A549 (cell line): ENCODE measurements at regions not wholly inside any gene's neighbourhood (a gene's known extent, or its start where the extent isn't known, plus 50 kb on each side); places are given as distances from the start of the nearest gene placed in this dataset.
"Not testable (repeated sequence)": the region's sequence is repeated elsewhere in the genome, so short reads cannot be mapped to it uniquely, and the experiment has no call there.

Experiments
- ATAC-seq, 2 experiments: fragments of 200-7000 bp in 1 of 2; fragments of >200 bp in 1 of 2; cut with Nextera tagmentation in 1 of 2; cut with Tn5 transposase in 1 of 2; 3 replicates each; pipeline versions ENCODE4 v1.8.0 to v1.9.1; 2018 to 2020; ENCODE audit warnings: mild to moderate bottlenecking in 1 of 2, moderate library complexity in 1 of 2
- CTCF ChIA-PET: fragments of 300-600 bp; sonication (Branson Sonifier 250); formaldehyde crosslinking; extraction: SDS; loops from one replicate; lab custom pipeline; 2021; ENCODE audit warnings: antibody characterized with exemption, inconsistent platforms; lab: Yijun Ruan, JAX
- POLR2A ChIA-PET: fragments of 350-600 bp; formaldehyde crosslinking; extraction: SDS; loops from one replicate; lab custom pipeline; 2021; ENCODE audit warnings: antibody characterized with exemption, inconsistent platforms; lab: Yijun Ruan, JAX
- DNase-seq, 2 experiments: peaks; one replicate each; pipeline versions ENCODE4 v3.0.0 to v3.0.0-alpha.2; 2011 to 2016; ENCODE audit warnings: low read depth in 1 of 2, low spot score in 1 of 2
- FAIRE-seq: peaks from 2 replicates; lab custom pipeline; 2011; peaks lifted over from hg19 to GRCh38; lab: Jason Lieb, UNC
- H3K27ac ChIP-seq, 2 experiments: fragments of >200 bp; sonication (Bioruptor Twin); formaldehyde crosslinking; 3 replicates each; pipeline ENCODE4 v1.5.1; 2016 to 2017
- H3K4me1 ChIP-seq: fragments of >200 bp; sonication (Bioruptor Twin); formaldehyde crosslinking; 3 replicates; pipeline ENCODE4 v1.6.1; 2016
- H3K4me2 ChIP-seq: fragments of >200 bp; sonication (Bioruptor Twin); formaldehyde crosslinking; 3 replicates; pipeline ENCODE4 v1.6.1; 2016
- H3K4me3 ChIP-seq: fragments of >200 bp; sonication (Bioruptor Twin); formaldehyde crosslinking; 3 replicates; pipeline ENCODE4 v1.5.1; 2016
- H3K9me3 ChIP-seq: fragments of >200 bp; sonication (Bioruptor Twin); formaldehyde crosslinking; 3 replicates; pipeline ENCODE4 v1.6.1; 2016
- ATOH8 ChIP-seq: fragments of 250-450 bp; sonication (Bioruptor Pico); IDR thresholded peaks from 2 replicates; pipeline ENCODE4 v1.5.0; 2020; ENCODE audit warnings: low read depth, mild to moderate bottlenecking, moderate library complexity
- BHLHE40 ChIP-seq: IDR thresholded peaks from 2 replicates; pipeline ENCODE4 v1.6.1; 2012; ENCODE audit warnings: low read depth, low read length, inconsistent platforms
- CBX8 ChIP-seq: fragments of 200-600 bp; sonication (generic); IDR thresholded peaks from 2 replicates; pipeline ENCODE4 v1.6.1; 2016
- CHD2 ChIP-seq: fragments of 150-350 bp; IDR thresholded peaks from 2 replicates; pipeline ENCODE4 v1.6.1; 2014; ENCODE audit warnings: low read length; ENCODE audit not compliant: partially characterized antibody
- CTCF ChIP-seq: fragments of >200 bp; sonication (Bioruptor Twin); formaldehyde crosslinking; IDR thresholded peaks from 3 replicates; pipeline ENCODE4 v1.5.1; 2016
- EHF ChIP-seq: fragments of 250-450 bp; sonication (Bioruptor Pico); IDR thresholded peaks from 2 replicates; pipeline ENCODE4 v1.5.0; 2020; ENCODE audit warnings: mild to moderate bottlenecking
- EHMT2 ChIP-seq: fragments of 200-600 bp; sonication (generic); IDR thresholded peaks from 2 replicates; pipeline ENCODE4 v1.6.1; 2016; ENCODE audit warnings: antibody characterized with exemption, low read depth, mild to moderate bottlenecking, moderate library complexity
- FOSB ChIP-seq: fragments of 250-450 bp; sonication (Bioruptor Pico); IDR thresholded peaks from 2 replicates; pipeline ENCODE4 v1.5.0; 2020; ENCODE audit warnings: mild to moderate bottlenecking, moderate library complexity
- GATA3 ChIP-seq: IDR thresholded peaks from 2 replicates; pipeline ENCODE4 v1.6.1; 2012; ENCODE audit warnings: borderline replicate concordance
- HDAC2 ChIP-seq: fragments of 200-600 bp; sonication (generic); IDR thresholded peaks from 2 replicates; pipeline ENCODE4 v1.6.1; 2016
- HES2 ChIP-seq: fragments of >200 bp; sonication (Bioruptor Twin); formaldehyde crosslinking; IDR thresholded peaks from 2 replicates; pipeline ENCODE4 v1.6.1; 2016
- HEYL ChIP-seq: fragments of 250-450 bp; sonication (Bioruptor Pico); IDR thresholded peaks from 2 replicates; pipeline ENCODE4 v1.8.0; 2021; ENCODE audit warnings: mild to moderate bottlenecking, moderate library complexity
- HOXA7 ChIP-seq: fragments of 250-450 bp; sonication (Bioruptor Pico); IDR thresholded peaks from 2 replicates; pipeline ENCODE4 v1.5.0; 2020; ENCODE audit warnings: mild to moderate bottlenecking, moderate library complexity
- HOXB5 ChIP-seq: fragments of 250-450 bp; sonication (Bioruptor Pico); IDR thresholded peaks from 2 replicates; pipeline ENCODE4 v1.5.0; 2020; ENCODE audit warnings: mild to moderate bottlenecking, moderate library complexity
- JUNB ChIP-seq: fragments of >200 bp; sonication (Bioruptor Twin); formaldehyde crosslinking; IDR thresholded peaks from 2 replicates; pipeline ENCODE4 v1.6.1; 2016
- KDM1A ChIP-seq: fragments of 200-600 bp; sonication (generic); IDR thresholded peaks from 2 replicates; pipeline ENCODE4 v1.6.1; 2016; ENCODE audit warnings: low read depth, mild to moderate bottlenecking
- KDM5A ChIP-seq: fragments of 200-600 bp; sonication (generic); IDR thresholded peaks from 2 replicates; pipeline ENCODE4 v1.6.1; 2016; ENCODE audit warnings: antibody characterized with exemption, mild to moderate bottlenecking
- MAZ ChIP-seq: fragments of 150-350 bp; IDR thresholded peaks from 2 replicates; pipeline ENCODE4 v1.6.1; 2014; ENCODE audit warnings: antibody characterized with exemption, low read depth, low read length, borderline replicate concordance
- NFE2L2 ChIP-seq: fragments of 150-350 bp; conservative IDR thresholded peaks from 2 replicates; pipeline ENCODE4 v1.6.1; 2014; ENCODE audit warnings: low read length
- PBX3 ChIP-seq: IDR thresholded peaks from 2 replicates; pipeline ENCODE4 v1.6.1; 2012
- POLR2AphosphoS2 ChIP-seq: conservative IDR thresholded peaks from 2 replicates; pipeline ENCODE4 v1.6.1; 2012; ENCODE audit warnings: low read length, improper control_type of control experiment, inconsistent platforms
- RARB ChIP-seq: fragments of 250-450 bp; sonication (Bioruptor Pico); IDR thresholded peaks from 2 replicates; pipeline ENCODE4 v1.8.0; 2021; ENCODE audit warnings: mild to moderate bottlenecking, moderate library complexity
- RFX5 ChIP-seq: fragments of 450-650 bp; IDR thresholded peaks from 2 replicates; pipeline ENCODE4 v1.7.1; 2014; ENCODE audit warnings: antibody characterized with exemption, mild to moderate bottlenecking, moderate library complexity
- ZNF302 ChIP-seq: fragments of 250-450 bp; sonication (Bioruptor Pico); IDR thresholded peaks from 2 replicates; pipeline ENCODE4 v1.9.0; 2021; ENCODE audit warnings: inconsistent platforms, mild to moderate bottlenecking, moderate library complexity
- ZSCAN20 ChIP-seq: fragments of 250-450 bp; sonication (Bioruptor Pico); IDR thresholded peaks from 2 replicates; pipeline ENCODE4 v1.8.0; 2022; ENCODE audit warnings: mild to moderate bottlenecking, moderate library complexity
- WGBS: methylation state at CpG from one replicate; pipeline ENCODE4 v1.1.6; 2017; ENCODE audit errors: missing lambda C conversion rate; 5-methylcytosine and 5-hydroxymethylcytosine counted together

GRCh38 chr2:47728551-47728950 is 54.4 kb upstream of the MSH6 start:
- DNase-seq: no peak
- no peaks in the 10 kb centered on the region for H3K9me3 ChIP-seq
- no peak for ATAC-seq
- no peak for TF ChIP-seq ZSCAN20
- no peak for TF ChIP-seq BHLHE40
- TF ChIP-seq EHF: no peak
- TF ChIP-seq HDAC2: no peak
- no peak for TF ChIP-seq JUNB
- TF ChIP-seq CTCF: no peak
- no peak for TF ChIP-seq GATA3
- no peak for TF ChIP-seq CBX8
- no peak for TF ChIP-seq FOSB (CRISPR knock-in tag)
- no peak for TF ChIP-seq KDM5A
- TF ChIP-seq MAZ: no peak
- TF ChIP-seq RFX5: no peak
- TF ChIP-seq HOXA7 (CRISPR knock-in tag): no peak
- TF ChIP-seq ZNF302: no peak
- TF ChIP-seq RARB (CRISPR knock-in tag): no peak
- 73% methylated on average over 4 of the region's 4 CpGs for WGBS
- CTCF ChIA-PET: no interaction called here
- POLR2A ChIA-PET: no interaction called here
- FAIRE-seq: no peak
- H3K27ac ChIP-seq: no peak overlapping the region
- H3K4me3 ChIP-seq: no peak overlapping the region
- H3K4me2 ChIP-seq: no peak overlapping the region
- no peaks in the 10 kb centered on the region for H3K4me1 ChIP-seq

GRCh38 chr2:47727956-47728355 is 55.0 kb upstream of the MSH6 start:
- TF ChIP-seq HDAC2 (no peak), POLR2AphosphoS2 (no peak), NFE2L2 (no peak), FOSB (CRISPR knock-in tag) (no peak), HOXA7 (CRISPR knock-in tag) (no peak), CHD2 (no peak)
- POLR2A ChIA-PET: no interaction called here
- 52% methylated on average over 3 of the region's 3 CpGs for WGBS
- H3K4me1 ChIP-seq: no peaks in the 10 kb centered on the region
- CTCF ChIA-PET: interaction anchor here (1.8 kb wide), 1 partner anchor 291 kb away, joined by 5 read pairs; no protein-coding TSS in a partner anchor
- H3K27ac ChIP-seq: no peak overlapping the region
- no peak overlapping the region for H3K4me3 ChIP-seq
- H3K4me2 ChIP-seq: no peak overlapping the region
- DNase-seq (no peak), ATAC-seq (no peak), FAIRE-seq (no peak)
- H3K9me3 ChIP-seq: no peaks in the 10 kb centered on the region

- ATAC-seq, H3K27ac ChIP-seq, H3K9me3 ChIP-seq, H3K4me3 ChIP-seq, DNase-seq, FAIRE-seq, POLR2A ChIA-PET, H3K4me2 ChIP-seq, H3K4me1 ChIP-seq: not testable (repeated sequence)
- CTCF ChIA-PET: interaction anchor here (0.6 to 1.8 kb wide), 2 partner anchors 15 to 290 kb away, joined by 3 to 5 read pairs; no protein-coding TSS in a partner anchor
- WGBS: 78% methylated on average over 1 of the region's 1 CpG
Observed at GRCh38 chr2:47726978-47727377, 56.0 kb upstream of the MSH6 start.

GRCh38 chr2:47725808-47726207 is 57.1 kb upstream of the MSH6 start:
- DNase-seq (no peak), FAIRE-seq (no peak), ATAC-seq (no peak)
- Histone ChIP-seq H3K9me3 (no peaks in the 10 kb centered on the region), H3K27ac (no peak overlapping the region), H3K4me3 (no peak overlapping the region), H3K4me2 (no peak overlapping the region), H3K4me1 (no peaks in the 10 kb centered on the region)
- TF ChIP-seq HOXB5 (CRISPR knock-in tag) (no peak), CBX8 (no peak), PBX3 (no peak), ATOH8 (CRISPR knock-in tag) (no peak), HES2 (no peak), HEYL (CRISPR knock-in tag) (no peak), GATA3 (no peak), EHMT2 (no peak), KDM1A (no peak)
- WGBS: 87% methylated on average over 2 of the region's 2 CpGs
- POLR2A ChIA-PET: no interaction called here
- CTCF ChIA-PET: interaction anchor here (0.7 to 1.4 kb wide), 4 partner anchors 9 to 266 kb away, joined by 3 to 4 read pairs (median 3); no protein-coding TSS in a partner anchor
